Smooth muscle cell of the brain vasculature (primary cell): ENCODE measurements at regions not wholly inside any gene's neighbourhood (a gene's known extent, or its start where the extent isn't known, plus 50 kb on each side); places are given as distances from the start of the nearest gene placed in this dataset.

Source experiments
- DNase-seq: peaks from one replicate; pipeline ENCODE4 v3.0.0-alpha.2; 2012; ENCODE audit warnings: low read depth, low spot score

- DNase-seq, result no peak
Observed at GRCh38 chr10:10330418-10330817, 687.3 kb upstream of the CELF2 start.

GRCh38 chr10:10332786-10333185 lies 684.9 kb upstream of the CELF2 start:
- no peak for DNase-seq

- DNase-seq, result no peak
Observed at GRCh38 chr10:10333622-10334021, 684.0 kb upstream of the CELF2 start.

GRCh38 chr10:10338339-10338738 lies 679.3 kb upstream of the CELF2 start:
- no peak for DNase-seq

- DNase-seq, result no peak
Observed at GRCh38 chr10:10346390-10347150, 671.1 kb upstream of the CELF2 start.

GRCh38 chr10:10350050-10350449 lies 667.6 kb upstream of the CELF2 start:
- no peak for DNase-seq

GRCh38 chr10:10351451-10351850 lies 666.2 kb upstream of the CELF2 start:
- DNase-seq, result no peak

GRCh38 chr10:10353326-10353868 lies 664.3 kb upstream of the CELF2 start:
- DNase-seq, result no peak

- no peak for DNase-seq
Observed at GRCh38 chr10:10359263-10359662, 658.4 kb upstream of the CELF2 start.

- DNase-seq, result no peak
Observed at GRCh38 chr10:10361301-10361885, 656.3 kb upstream of the CELF2 start.

- DNase-seq, result no peak
Observed at GRCh38 chr10:10362800-10363199, 654.9 kb upstream of the CELF2 start.

GRCh38 chr10:10363217-10363616 lies 654.5 kb upstream of the CELF2 start:
- DNase-seq, result no peak

- no peak for DNase-seq
Observed at GRCh38 chr10:10364902-10365301, 652.8 kb upstream of the CELF2 start.

- no peak for DNase-seq
Observed at GRCh38 chr10:10365676-10366075, 652.0 kb upstream of the CELF2 start.

- DNase-seq, result no peak
Observed at GRCh38 chr10:10366836-10367235, 650.8 kb upstream of the CELF2 start.

GRCh38 chr10:10367264-10367663 lies 650.4 kb upstream of the CELF2 start:
- no peak for DNase-seq

GRCh38 chr10:10368951-10369576 lies 648.6 kb upstream of the CELF2 start:
- DNase-seq, result no peak

- DNase-seq, result no peak
Observed at GRCh38 chr10:10385831-10386230, 631.8 kb upstream of the CELF2 start.

- no peak for DNase-seq
Observed at GRCh38 chr10:10389182-10389581, 628.5 kb upstream of the CELF2 start.

- no peak for DNase-seq
Observed at GRCh38 chr10:10392511-10392910, 625.2 kb upstream of the CELF2 start.

GRCh38 chr10:10394933-10395658 lies 622.6 kb upstream of the CELF2 start:
- no peak for DNase-seq

GRCh38 chr10:10396601-10397000 lies 621.1 kb upstream of the CELF2 start:
- DNase-seq, result no peak
